Astrocyte of the spinal cord (primary cell): ENCODE measurements at regions not wholly inside any gene's neighbourhood (a gene's known extent, or its start where the extent isn't known, plus 50 kb on each side); places are given as distances from the start of the nearest gene placed in this dataset.

Experiments
- DNase-seq: peaks from one replicate; pipeline ENCODE4 v3.0.0; 2011; ENCODE audit warnings: low read depth, low spot score
- H3K4me3 ChIP-seq: 2 replicates; pipeline ENCODE4 v1.5.1; 2011; ENCODE audit warnings: low read depth, mild to moderate bottlenecking, low read length, moderate library complexity
- CTCF ChIP-seq: IDR thresholded peaks from 2 replicates; pipeline ENCODE4 v1.5.1; 2012; ENCODE audit warnings: low read depth, mild to moderate bottlenecking, low read length, inconsistent platforms
- in situ Hi-C: cut with HindIII; loops from 2 replicates; pipeline ENCODE4 v1.10.0; 2017; ENCODE audit warnings: low sequenced_read_pairs

GRCh38 chr20:55616367-55616766, 389.0 kb downstream of the CBLN4 start:
- no peak for TF ChIP-seq CTCF
- DNase-seq = no peak
- H3K4me3 ChIP-seq = no peak overlapping the region
- in situ Hi-C loops = no loop called here

GRCh38 chr20:55615818-55616217, 389.5 kb downstream of the CBLN4 start:
- TF ChIP-seq CTCF = no peak
- DNase-seq = no peak
- in situ Hi-C loops = no loop called here
- no peak overlapping the region for H3K4me3 ChIP-seq

- in situ Hi-C loops = no loop called here
- no peak overlapping the region for H3K4me3 ChIP-seq
- TF ChIP-seq CTCF = no peak
- DNase-seq = no peak
Observed at GRCh38 chr20:55614220-55614757, 391.0 kb downstream of the CBLN4 start.

GRCh38 chr20:55610756-55611155, 394.6 kb downstream of the CBLN4 start:
- TF ChIP-seq CTCF = no peak
- in situ Hi-C loops = no loop called here

GRCh38 chr20:55605594-55605993, 399.7 kb downstream of the CBLN4 start:
- in situ Hi-C loops = no loop called here
- no peak for DNase-seq
- H3K4me3 ChIP-seq = no peak overlapping the region
- no peak for TF ChIP-seq CTCF

More at GRCh38 chr20:55610756-55611155, 394.6 kb downstream of the CBLN4 start:
- H3K4me3 ChIP-seq = no peak overlapping the region
- no peak for DNase-seq

GRCh38 chr20:55597526-55597925, 407.8 kb downstream of the CBLN4 start:
- TF ChIP-seq CTCF = no peak
- in situ Hi-C loops = no loop called here
- H3K4me3 ChIP-seq = no peak overlapping the region
- DNase-seq = no peak

GRCh38 chr20:55596431-55596830, 408.9 kb downstream of the CBLN4 start:
- no peak overlapping the region for H3K4me3 ChIP-seq
- in situ Hi-C loops = no loop called here
- no peak for TF ChIP-seq CTCF
- no peak for DNase-seq
